Ovary (tissue), 7 donors: ENCODE measurements at regions not wholly inside any gene's neighbourhood (a gene's known extent, or its start where the extent isn't known, plus 50 kb on each side); places are given as distances from the start of the nearest gene placed in this dataset.
"Not testable (repeated sequence)": the region's sequence is repeated elsewhere in the genome, so short reads cannot be mapped to it uniquely, and the experiment has no call there.

Source experiments
- DNase-seq, 5 donors: peaks; one replicate each; pipeline ENCODE4 v3.0.0-alpha.2; 2019 to 2020
- H3K27ac ChIP-seq, 2 donors: fragments of 200-600 bp; one replicate each; pipeline versions ENCODE4 v1.5.1 to v1.8.0; 2019 to 2022
- H3K27me3 ChIP-seq: fragments of 200-600 bp; one replicate; pipeline ENCODE4 v1.8.0; 2022
- H3K36me3 ChIP-seq: fragments of 200-600 bp; sonication (generic); one replicate; pipeline ENCODE4 v1.5.1; 2019
- H3K4me1 ChIP-seq: one replicate; pipeline ENCODE4 v1.8.1; 2013; ENCODE audit warnings: mild to moderate bottlenecking, moderate library complexity; ENCODE audit not compliant: insufficient read depth
- H3K4me3 ChIP-seq: fragments of 200-600 bp; sonication (generic); one replicate; pipeline ENCODE4 v1.5.1; 2017
- H3K9me3 ChIP-seq, 2 donors: fragments of 200-600 bp in 1 of 2; sonication (generic) in 1 of 2; one replicate each; pipeline versions ENCODE4 v1.5.1 to v1.8.1; 2013 to 2019; ENCODE audit warnings: mild to moderate bottlenecking in 1 of 2, moderate library complexity in 1 of 2
- EP300 ChIP-seq: sonication (generic); formaldehyde crosslinking; IDR thresholded peaks from one replicate; pipeline ENCODE4 v1.6.1; 2017; ENCODE audit warnings: antibody characterized with exemption
- POLR2A ChIP-seq: fragments of 450-650 bp; IDR thresholded peaks from one replicate; pipeline ENCODE4 v1.6.1; 2017; ENCODE audit warnings: antibody characterized with exemption, mild to moderate bottlenecking, moderate library complexity
- WGBS, 3 donors: extraction: QIAGEN DNeasy Blood & Tissue Kit in 1 of 3; methylation state at CpG; one replicate each; pipeline versions ENCODE4 v1.1.5 to v1.1.7; 2013 to 2017; 5-methylcytosine and 5-hydroxymethylcytosine counted together
- intact Hi-C, 4 donors: fragments of 100-400 bp; cut with DNase I; formaldehyde crosslinking; loops; one replicate each; pipeline versions ENCODE4 v1.11.0 to v1.15.1; 2022 to 2023
- TF ChIP-seq, protein P1 (sequence below), 3 donors: fragments of 450-650 bp in 2 of 3; fragments of 200-600 bp in 1 of 3; IDR thresholded peaks; one replicate each; pipeline versions ENCODE4 v1.5.1 to v1.8.0; 2016 to 2022; ENCODE audit warnings: antibody characterized with exemption in 3 of 3, mild to moderate bottlenecking in 1 of 3
- donor health status: DM: no; HTN: no; CAD: no; lungs with moderate emphysema.
- donor health status: DM: no; HTN: no; CAD: no.
- donor health status: Bipolar disorder and iron deficiency.
- donor health status: DM: no; HTN: no; CAD: no.
- donor health status: DM: yes; HTN: yes; CAD: no.

DNA sequence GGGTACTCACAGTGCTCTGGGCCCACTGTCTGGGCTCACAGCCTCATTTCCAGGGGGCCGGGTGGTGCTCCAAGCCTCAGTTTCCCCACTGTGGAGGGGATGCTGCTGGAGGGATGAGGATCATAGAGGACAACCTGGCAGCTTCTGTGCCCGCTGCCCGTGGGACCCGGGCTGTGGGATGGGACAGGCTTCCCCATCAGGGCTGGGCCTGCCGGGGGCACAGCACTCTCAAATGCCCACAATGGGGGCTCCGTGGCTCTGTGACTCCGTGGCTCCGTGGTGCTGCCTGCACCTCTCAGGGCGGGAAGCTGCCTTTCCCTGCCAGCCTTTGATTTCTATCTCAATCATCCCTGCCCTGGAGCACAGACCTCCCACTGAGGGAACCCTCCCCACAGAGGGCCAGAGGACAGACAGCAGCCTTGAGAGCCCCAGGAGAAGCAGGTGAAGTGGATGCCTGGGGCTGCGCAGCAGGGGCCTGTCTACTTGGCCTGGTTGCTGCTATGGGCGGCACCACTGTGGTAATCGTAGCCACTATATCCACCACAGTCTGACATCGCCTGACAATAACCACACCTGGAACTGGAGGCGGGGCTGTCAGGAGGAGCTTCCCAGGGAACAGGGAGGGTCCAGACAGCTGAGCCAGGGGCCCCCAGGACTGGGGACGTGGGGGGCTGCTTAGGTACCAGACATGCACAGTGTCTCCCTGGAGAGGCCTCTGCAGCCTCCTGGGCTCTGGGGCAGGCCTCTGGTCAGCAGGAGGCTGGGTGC is 375.9 kb downstream of the TMEM121 start:
- no peaks in the 10 kb centered on the region for H3K4me1 ChIP-seq
- H3K27ac ChIP-seq = no peak overlapping the region
- H3K36me3 ChIP-seq = no peaks in the 10 kb centered on the region
- WGBS, 3 donors = 79 to 82% (median 82%) methylated on average over 13 to 15 of the region's 15 CpGs
- no peak overlapping the region for H3K4me3 ChIP-seq
- intact Hi-C loops = no loop called here
- no peaks in the 10 kb centered on the region for H3K27me3 ChIP-seq
- no peak for TF ChIP-seq EP300
- no peak for TF ChIP-seq POLR2A
- DNase-seq = no peak
- no peaks in the 10 kb centered on the region for H3K9me3 ChIP-seq

DNA sequence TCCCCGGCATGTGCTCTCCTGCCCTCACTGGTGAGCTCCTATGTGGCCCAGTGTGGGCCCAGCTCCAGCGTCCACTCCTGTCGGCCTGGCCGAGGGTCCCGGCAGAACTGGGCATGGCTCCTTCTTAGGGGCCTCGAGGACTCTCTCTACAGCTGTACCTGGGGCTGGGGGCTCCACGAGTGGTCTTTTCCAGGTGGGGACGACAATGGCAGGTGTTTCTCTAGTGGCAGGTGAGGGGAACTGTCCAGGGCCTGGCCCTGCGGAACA is 376.4 kb downstream of the TMEM121 start:
- H3K36me3 ChIP-seq, DNase-seq, intact Hi-C loops, H3K27ac ChIP-seq, H3K27me3 ChIP-seq, H3K9me3 ChIP-seq, H3K4me1 ChIP-seq, H3K4me3 ChIP-seq: not testable (repeated sequence)
- 69 to 81% (median 70%) methylated on average over 2 to 9 of the region's 9 CpGs for WGBS, 3 donors

DNA sequence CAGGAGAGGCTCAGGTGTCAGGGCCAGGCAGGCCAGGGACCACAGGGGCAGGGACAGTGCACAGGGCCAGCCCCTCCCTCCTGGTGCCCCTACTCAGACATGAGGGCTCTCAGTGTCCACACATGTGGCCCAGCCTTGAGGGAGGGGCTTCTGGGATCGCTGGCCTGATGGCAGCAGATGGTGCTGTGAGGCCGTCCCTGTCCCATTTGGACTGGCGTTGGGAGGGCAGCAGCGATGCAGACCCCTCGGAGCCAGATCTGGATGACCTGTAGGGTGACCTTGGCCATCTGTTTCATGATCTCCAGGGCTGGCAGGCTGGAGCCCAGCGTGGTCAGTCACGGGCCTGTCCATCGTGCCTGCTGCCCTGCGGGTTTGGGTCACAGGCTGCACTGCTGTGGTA is 377.6 kb downstream of the TMEM121 start:
- WGBS, 3 donors = 82 to 86% (median 86%) methylated on average over 9 of the region's 9 CpGs
- intact Hi-C loops = no loop called here

DNA sequence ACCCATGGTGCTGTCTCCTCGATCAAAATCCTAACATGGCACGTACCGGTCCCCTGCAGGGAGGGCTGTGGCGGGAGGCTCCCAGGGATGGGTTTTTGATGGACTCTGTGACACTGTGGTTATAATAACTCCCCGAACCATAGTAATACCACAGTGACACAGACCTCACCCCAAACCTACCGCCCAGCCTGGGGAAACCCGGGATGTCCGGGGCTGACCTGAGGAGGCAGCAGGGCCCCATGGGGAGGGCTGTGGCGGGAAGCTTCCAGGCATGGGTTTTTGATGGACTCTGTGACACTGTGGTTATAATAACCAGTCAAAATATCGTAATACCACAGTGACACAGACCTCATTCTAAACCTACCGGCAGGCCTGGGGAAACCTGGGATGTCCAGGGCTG is 378.0 kb downstream of the TMEM121 start:
- intact Hi-C loops = no loop called here
- H3K36me3 ChIP-seq = no peaks in the 10 kb centered on the region
- H3K4me3 ChIP-seq = no peak overlapping the region
- H3K4me1 ChIP-seq = no peaks in the 10 kb centered on the region
- DNase-seq = no peak
- no peaks in the 10 kb centered on the region for H3K27me3 ChIP-seq
- no peaks in the 10 kb centered on the region for H3K9me3 ChIP-seq
- no peak overlapping the region for H3K27ac ChIP-seq
- 76 to 80% (median 79%) methylated on average over 10 to 11 of the region's 11 CpGs for WGBS, 3 donors
- TF ChIP-seq, protein P1, sequence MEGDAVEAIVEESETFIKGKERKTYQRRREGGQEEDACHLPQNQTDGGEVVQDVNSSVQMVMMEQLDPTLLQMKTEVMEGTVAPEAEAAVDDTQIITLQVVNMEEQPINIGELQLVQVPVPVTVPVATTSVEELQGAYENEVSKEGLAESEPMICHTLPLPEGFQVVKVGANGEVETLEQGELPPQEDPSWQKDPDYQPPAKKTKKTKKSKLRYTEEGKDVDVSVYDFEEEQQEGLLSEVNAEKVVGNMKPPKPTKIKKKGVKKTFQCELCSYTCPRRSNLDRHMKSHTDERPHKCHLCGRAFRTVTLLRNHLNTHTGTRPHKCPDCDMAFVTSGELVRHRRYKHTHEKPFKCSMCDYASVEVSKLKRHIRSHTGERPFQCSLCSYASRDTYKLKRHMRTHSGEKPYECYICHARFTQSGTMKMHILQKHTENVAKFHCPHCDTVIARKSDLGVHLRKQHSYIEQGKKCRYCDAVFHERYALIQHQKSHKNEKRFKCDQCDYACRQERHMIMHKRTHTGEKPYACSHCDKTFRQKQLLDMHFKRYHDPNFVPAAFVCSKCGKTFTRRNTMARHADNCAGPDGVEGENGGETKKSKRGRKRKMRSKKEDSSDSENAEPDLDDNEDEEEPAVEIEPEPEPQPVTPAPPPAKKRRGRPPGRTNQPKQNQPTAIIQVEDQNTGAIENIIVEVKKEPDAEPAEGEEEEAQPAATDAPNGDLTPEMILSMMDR (IDR thresholded peaks at IDR 0.05) = no peak
- TF ChIP-seq POLR2A (no peak), EP300 (no peak)

More for the DNA sequence above, 377.6 kb downstream of the TMEM121 start:
- H3K36me3 ChIP-seq = no peaks in the 10 kb centered on the region
- H3K9me3 ChIP-seq = no peaks in the 10 kb centered on the region
- no peak for TF ChIP-seq EP300
- TF ChIP-seq, protein P1 (IDR thresholded peaks at IDR 0.05) = no peak
- no peak for TF ChIP-seq POLR2A
- no peak overlapping the region for H3K27ac ChIP-seq
- H3K4me3 ChIP-seq = no peak overlapping the region
- no peaks in the 10 kb centered on the region for H3K4me1 ChIP-seq
- no peaks in the 10 kb centered on the region for H3K27me3 ChIP-seq
- DNase-seq = no peak

DNA sequence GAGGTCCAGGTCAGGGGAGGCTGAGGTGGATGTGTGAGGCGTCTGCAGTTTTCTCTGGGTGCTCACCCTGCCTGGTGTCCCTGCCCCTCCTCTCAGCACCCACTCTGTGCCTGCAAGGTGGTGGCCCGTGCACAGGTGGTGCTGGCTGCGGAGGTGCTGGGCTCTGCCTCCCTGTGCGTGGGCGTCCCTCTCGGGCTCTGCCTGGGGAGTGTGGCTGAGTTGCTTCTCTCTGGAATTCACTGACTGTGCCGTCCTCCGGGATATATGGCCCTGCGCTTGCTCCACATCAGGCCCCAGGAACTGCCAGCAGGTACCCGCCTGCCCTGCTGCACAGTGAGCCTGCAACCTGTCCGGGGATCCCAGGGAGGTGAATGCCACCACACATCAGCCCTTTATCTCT is 379.1 kb downstream of the TMEM121 start:
- intact Hi-C loops = no loop called here
- H3K4me3 ChIP-seq = no peak overlapping the region
- no peaks in the 10 kb centered on the region for H3K36me3 ChIP-seq
- H3K4me1 ChIP-seq = no peaks in the 10 kb centered on the region
- TF ChIP-seq EP300 (no peak), POLR2A (no peak)
- TF ChIP-seq, protein P1 (IDR thresholded peaks at IDR 0.05) = no peak
- no peaks in the 10 kb centered on the region for H3K9me3 ChIP-seq
- no peak for DNase-seq
- no peaks in the 10 kb centered on the region for H3K27me3 ChIP-seq
- 81 to 91% (median 89%) methylated on average over 10 to 11 of the region's 11 CpGs for WGBS, 3 donors
- no peak overlapping the region for H3K27ac ChIP-seq
